GM12873 (cell line): ENCODE measurements at regions not wholly inside any gene's neighbourhood (a gene's known extent, or its start where the extent isn't known, plus 50 kb on each side); places are given as distances from the start of the nearest gene placed in this dataset.

Experiments used
- CTCF ChIP-seq: IDR thresholded peaks from 2 replicates; pipeline ENCODE4 v1.5.1; 2012; ENCODE audit warnings: low read depth, mild to moderate bottlenecking, moderate library complexity, low read length, control low read depth; ENCODE audit not compliant: insufficient read depth; ENCODE audit errors: missing control alignments

DNA sequence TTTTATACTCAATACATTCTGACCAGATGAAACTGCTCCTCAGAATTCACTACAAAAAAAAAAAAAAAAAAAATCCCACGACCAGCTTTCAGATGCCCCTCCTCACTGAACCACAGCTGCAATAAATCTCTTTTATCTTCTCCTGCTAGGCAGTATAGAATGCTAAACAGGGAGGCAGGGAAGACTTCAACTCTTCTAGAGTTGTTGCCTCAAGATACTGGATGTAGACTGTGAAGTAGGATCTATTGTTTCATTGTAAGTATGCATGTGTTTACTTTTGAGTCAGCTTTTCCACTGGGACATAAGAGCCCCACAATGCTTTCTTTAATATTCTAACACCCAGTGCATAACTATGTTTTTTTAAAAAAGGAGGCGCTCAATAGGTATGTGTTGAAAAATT is 401.4 kb downstream of the TBL1XR1 start:
- no peak for TF ChIP-seq CTCF

DNA sequence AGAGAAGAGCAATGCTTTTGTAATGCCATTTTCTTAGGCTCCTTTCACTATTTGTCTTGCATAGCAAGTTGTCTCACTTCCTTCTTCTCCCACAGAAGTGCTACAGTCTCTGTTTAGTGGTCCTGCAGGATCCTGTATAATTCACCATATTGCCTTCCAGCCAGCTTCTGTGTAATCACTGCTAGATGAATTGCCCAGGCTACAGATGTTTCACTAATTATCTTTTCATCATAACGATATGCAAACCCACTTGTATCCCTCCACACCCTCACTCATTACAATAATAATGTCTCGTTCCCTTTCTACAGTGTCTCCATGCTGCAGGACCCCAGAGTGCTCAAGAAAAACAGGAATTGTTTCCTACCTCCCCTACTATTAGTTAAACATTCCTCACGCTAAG is 402.9 kb downstream of the TBL1XR1 start:
- TF ChIP-seq CTCF: no peak

DNA sequence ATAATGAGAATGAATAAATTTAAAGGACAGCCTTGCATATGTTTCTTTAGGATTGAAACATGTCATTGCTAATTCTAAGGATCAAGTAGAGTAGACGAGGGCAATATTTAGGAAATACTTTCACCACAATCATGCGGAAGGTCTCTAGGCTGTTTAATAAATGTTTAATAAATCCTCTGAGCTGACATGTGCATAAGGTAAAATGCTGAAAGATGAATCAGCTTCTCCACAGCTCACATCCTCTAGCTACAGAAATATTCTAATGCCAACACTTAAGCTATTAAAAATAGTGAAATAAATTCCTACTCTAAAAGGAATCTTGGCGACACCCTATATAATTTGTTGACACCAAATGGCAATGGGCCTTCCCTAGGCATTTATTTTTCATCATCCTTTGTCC is 407.3 kb downstream of the TBL1XR1 start:
- TF ChIP-seq CTCF: no peak

GRCh38 chr3:176789281-176789705 is 408.0 kb downstream of the TBL1XR1 start:
- TF ChIP-seq CTCF: no peak

GRCh38 chr3:176787506-176787905 is 409.8 kb downstream of the TBL1XR1 start:
- TF ChIP-seq CTCF: no peak

DNA sequence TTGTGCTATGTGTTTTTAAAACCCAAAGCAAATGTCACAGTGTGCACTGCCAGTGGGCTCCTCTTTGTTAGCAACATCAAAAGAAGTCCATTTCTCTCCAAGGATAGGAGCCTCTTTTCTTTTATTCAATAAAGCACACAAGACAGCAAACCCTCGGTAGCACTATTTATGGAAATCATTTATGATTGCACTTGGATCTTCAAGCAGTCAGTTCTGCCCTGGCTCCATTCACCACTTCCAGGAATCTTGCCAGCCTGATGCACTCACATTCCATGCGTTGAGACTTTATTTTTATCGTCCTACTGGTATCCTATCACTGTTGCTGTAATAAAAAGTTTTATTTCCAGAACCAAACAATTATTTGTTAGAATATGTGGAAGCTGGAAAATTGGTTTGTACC is 412.1 kb downstream of the TBL1XR1 start:
- no peak for TF ChIP-seq CTCF

DNA sequence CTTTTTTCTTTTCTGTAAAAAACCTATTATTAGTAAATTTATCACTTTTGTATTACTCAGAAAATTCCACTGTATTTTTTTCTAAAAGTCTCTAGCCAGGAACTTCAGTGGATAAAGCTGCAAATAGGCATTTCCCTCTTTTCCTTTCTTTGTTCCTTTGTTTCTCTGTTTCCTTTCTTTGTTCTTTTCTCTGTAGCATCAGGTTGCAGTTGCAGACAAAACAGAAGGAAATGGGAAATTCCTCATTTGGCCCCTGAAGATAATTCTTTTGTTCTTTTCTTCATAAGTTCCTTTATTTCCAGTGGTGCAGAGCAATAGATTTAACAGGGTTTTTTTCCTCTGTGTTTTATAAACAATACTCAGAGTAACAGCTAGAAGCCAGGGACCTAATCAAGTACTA is 416.5 kb downstream of the TBL1XR1 start:
- no peak for TF ChIP-seq CTCF
